IPS DF 6.9 (cell line): ENCODE measurements at regions not wholly inside any gene's neighbourhood (a gene's known extent, or its start where the extent isn't known, plus 50 kb on each side); places are given as distances from the start of the nearest gene placed in this dataset.
"Not testable (repeated sequence)": the region's sequence is repeated elsewhere in the genome, so short reads cannot be mapped to it uniquely, and the experiment has no call there.

Experiments used
- DNase-seq: peaks from one replicate; pipeline ENCODE4 v3.0.0-alpha.2; 2013; ENCODE audit warnings: low read depth, low spot score
- H3K27ac ChIP-seq: one replicate; pipeline ENCODE4 v1.5.1; 2013; ENCODE audit warnings: low read length, control low read depth
- H3K27me3 ChIP-seq: 2 replicates; pipeline ENCODE4 v1.6.1; 2013; ENCODE audit warnings: mild to moderate bottlenecking, low read length; ENCODE audit not compliant: control insufficient read depth, insufficient read depth
- H3K36me3 ChIP-seq: 2 replicates; pipeline ENCODE4 v1.6.1; 2013; ENCODE audit warnings: low read length; ENCODE audit not compliant: control insufficient read depth, insufficient read depth
- H3K4me1 ChIP-seq: 2 replicates; pipeline ENCODE4 v1.6.1; 2013; ENCODE audit warnings: low read length; ENCODE audit not compliant: control insufficient read depth, insufficient read depth
- H3K4me3 ChIP-seq: 2 replicates; pipeline ENCODE4 v1.5.1; 2013; ENCODE audit warnings: mild to moderate bottlenecking, low read length
- H3K9me3 ChIP-seq: 2 replicates; pipeline ENCODE4 v1.6.1; 2013; ENCODE audit warnings: low read length, inconsistent platforms; ENCODE audit not compliant: control insufficient read depth, insufficient read depth
- WGBS: extraction: QIAGEN DNeasy Blood & Tissue Kit; methylation state at CpG from one replicate; pipeline ENCODE4 v1.1.7; 2013; ENCODE audit warnings: mixed read lengths, missing lambda C conversion rate; ENCODE audit not compliant: insufficient read length, insufficient coverage; 5-methylcytosine and 5-hydroxymethylcytosine counted together

DNA sequence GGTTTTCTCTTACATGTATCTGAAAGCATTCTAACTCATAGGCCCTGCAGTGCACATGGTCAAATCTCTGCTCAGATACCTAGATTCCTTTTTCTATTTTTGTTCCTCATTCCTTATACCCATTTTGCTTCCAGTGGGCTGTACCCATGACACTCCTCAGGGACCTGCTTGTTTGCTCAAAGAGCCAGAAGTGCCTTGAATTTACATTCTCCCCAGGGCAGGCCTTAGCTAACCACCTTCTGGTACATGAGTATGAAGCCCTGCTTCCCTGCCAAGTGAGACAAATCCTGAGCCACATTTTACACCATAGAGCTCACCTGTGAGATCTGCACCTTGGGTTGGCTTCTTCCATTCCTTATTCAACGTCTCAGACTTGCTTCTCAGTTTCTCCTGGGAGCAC is 326.6 kb upstream of the SASH1 start:
- WGBS, result no CpG with 5 or more reads among the region's 1 CpG
- H3K9me3 ChIP-seq, result no peaks in the 10 kb centered on the region
- H3K4me1 ChIP-seq, result no peaks in the 10 kb centered on the region
- no peak overlapping the region for H3K27ac ChIP-seq
- DNase-seq, result no peak
- no peaks in the 10 kb centered on the region for H3K36me3 ChIP-seq
- H3K27me3 ChIP-seq, result no peaks in the 10 kb centered on the region
- no peak overlapping the region for H3K4me3 ChIP-seq

DNA sequence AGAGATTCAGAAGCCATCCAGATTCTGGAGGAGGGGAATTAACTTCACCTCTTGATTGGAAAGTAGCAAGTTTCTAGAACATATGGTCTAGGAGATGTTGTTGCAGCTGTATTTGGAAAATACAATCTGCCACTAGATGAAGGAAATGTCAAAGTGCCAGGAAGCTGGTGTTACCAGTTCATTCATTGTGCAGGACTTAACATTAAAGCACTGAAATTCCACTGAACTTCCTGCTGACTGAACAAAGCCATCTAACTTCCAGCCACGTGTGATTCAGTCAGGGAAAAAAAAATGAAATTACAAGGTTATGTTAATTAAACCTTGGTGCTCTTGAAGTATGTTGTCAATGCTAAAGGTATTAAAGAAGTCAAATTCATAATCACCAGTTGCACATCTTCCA is 321.5 kb upstream of the SASH1 start:
- WGBS, result no CpG with 5 or more reads among the region's 1 CpG
- no peaks in the 10 kb centered on the region for H3K4me1 ChIP-seq
- DNase-seq, result no peak
- no peaks in the 10 kb centered on the region for H3K36me3 ChIP-seq
- H3K9me3 ChIP-seq, result no peaks in the 10 kb centered on the region
- no peaks in the 10 kb centered on the region for H3K27me3 ChIP-seq
- no peak overlapping the region for H3K4me3 ChIP-seq
- H3K27ac ChIP-seq, result no peak overlapping the region

DNA sequence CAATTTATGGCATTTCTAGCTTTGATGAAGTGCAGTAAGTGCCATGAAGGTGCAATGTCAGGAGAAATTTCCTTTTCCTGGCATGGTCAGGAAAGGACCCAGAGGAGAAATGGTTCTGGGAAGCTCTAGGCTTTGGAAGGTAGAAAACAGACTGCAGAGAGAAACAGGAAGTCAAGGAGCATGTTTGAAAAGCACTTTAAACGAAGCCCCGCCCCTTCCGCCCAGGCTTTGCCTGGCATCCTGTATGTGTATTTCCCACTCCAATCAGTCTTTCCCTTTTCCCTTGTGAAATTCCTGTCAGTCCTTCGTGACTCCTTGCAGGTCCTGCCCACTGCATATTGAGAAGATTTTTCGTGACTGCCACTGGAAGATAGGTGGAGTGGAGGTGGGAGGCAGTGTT is 320.9 kb upstream of the SASH1 start:
- H3K27me3 ChIP-seq, result no peaks in the 10 kb centered on the region
- DNase-seq, result no peak
- H3K27ac ChIP-seq, result no peak overlapping the region
- no CpG with 5 or more reads among the region's 5 CpGs for WGBS
- H3K9me3 ChIP-seq, result no peaks in the 10 kb centered on the region
- no peak overlapping the region for H3K4me3 ChIP-seq
- no peaks in the 10 kb centered on the region for H3K4me1 ChIP-seq
- H3K36me3 ChIP-seq, result no peaks in the 10 kb centered on the region

DNA sequence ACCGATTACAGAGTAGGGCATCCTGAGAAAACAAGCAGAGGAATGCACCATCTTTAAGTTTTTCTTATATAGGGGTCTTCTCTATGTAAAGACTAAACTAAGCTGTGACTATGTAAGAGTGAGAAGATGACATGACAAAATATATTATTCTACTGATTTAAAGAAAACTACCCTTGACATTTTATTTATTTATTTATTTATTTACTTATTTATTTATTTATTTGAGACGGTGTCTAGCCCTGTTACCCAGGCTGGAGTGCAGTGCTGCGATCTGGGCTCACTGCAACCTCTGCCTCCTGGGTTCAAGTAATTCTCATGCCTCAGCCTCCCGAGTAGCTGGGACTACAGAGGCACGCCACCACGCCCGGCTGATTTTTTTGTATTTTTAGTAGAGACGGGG is 320.4 kb upstream of the SASH1 start:
- DNase-seq, H3K36me3 ChIP-seq, H3K9me3 ChIP-seq, H3K4me1 ChIP-seq, H3K27ac ChIP-seq, H3K4me3 ChIP-seq, H3K27me3 ChIP-seq: not testable (repeated sequence)
- no CpG with 5 or more reads among the region's 8 CpGs for WGBS

DNA sequence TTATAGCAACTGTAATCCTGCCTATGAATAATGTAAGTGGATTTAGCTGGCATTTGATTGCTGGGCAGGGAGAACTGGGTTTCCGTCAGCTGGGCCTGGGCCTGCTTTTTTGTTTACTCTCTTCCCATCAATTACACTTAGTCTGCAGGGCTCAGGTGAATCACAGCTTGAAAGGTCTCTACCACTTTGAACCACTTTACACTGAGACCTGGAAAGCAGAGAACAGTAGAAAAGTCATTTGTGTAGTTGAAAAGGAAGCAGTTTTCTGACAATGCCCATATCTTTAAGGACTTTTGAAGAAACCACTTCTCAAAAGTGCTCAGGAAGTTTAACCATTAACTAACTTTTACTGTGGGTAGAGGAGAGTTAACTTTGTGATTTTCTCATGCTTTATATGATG is 315.4 kb upstream of the SASH1 start:
- Histone ChIP-seq H3K4me1 (no peaks in the 10 kb centered on the region), H3K27me3 (no peaks in the 10 kb centered on the region), H3K27ac (no peak overlapping the region), H3K36me3 (no peaks in the 10 kb centered on the region), H3K9me3 (no peaks in the 10 kb centered on the region), H3K4me3 (no peak overlapping the region)
- DNase-seq, result no peak
- no CpG with 5 or more reads among the region's 1 CpG for WGBS

DNA sequence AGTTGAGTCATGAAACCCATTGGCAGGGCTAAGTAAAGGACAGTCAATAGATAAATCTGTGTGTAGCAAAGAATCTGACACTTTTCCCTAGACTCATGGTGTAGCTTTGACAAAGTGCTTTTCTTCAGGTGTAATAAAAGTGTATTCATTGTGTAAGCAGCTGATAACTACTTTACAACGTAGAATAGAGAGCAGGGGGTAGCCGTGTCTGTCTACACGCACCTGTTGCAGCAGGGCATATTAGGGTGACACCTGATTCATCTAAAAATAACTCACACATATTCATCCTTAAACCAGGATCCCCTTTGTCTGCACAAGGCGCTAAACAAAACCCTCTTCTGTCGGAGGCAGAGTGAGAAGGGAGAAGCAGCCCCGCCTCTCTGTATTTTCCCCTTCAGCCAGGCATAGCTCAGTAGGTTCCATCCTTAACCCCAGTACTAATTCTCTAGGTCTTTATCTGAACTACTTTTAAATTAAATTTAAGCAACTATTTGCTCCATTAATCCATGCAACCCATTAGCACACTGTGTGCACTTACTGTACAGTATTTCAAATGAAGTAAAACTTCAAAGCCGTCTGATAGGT is 306.7 kb upstream of the SASH1 start:
- no peak for DNase-seq
- Histone ChIP-seq H3K9me3 (no peaks in the 10 kb centered on the region), H3K4me1 (no peaks in the 10 kb centered on the region), H3K4me3 (no peak overlapping the region), H3K36me3 (no peaks in the 10 kb centered on the region), H3K27ac (no peak overlapping the region), H3K27me3 (no peaks in the 10 kb centered on the region; the same call in 1 of the 2 replicates)
- no CpG with 5 or more reads among the region's 7 CpGs for WGBS

DNA sequence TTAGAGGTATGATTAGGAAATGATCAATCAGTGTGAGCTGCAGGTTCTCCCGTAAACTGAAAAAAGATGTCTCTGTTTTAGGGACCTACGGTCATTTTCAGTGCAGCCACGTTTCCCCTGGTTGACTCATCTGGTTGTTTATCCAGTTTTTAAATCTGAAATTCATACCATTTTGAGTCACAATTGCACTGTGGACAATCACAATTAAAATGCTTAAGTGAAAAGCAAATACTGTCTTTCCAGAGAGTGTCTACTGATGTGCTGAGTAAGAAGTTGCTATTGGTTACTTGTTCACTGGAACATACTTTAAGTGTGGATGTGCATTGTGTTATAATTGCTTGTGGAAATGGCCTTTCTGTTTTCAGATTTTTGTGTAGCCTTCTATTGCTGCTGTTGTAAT is 305.1 kb upstream of the SASH1 start:
- Histone ChIP-seq H3K9me3 (no peaks in the 10 kb centered on the region), H3K27me3 (no peaks in the 10 kb centered on the region; the same call in 1 of the 2 replicates), H3K36me3 (no peaks in the 10 kb centered on the region), H3K4me3 (no peak overlapping the region), H3K4me1 (no peaks in the 10 kb centered on the region), H3K27ac (no peak overlapping the region)
- WGBS, result no CpG with 5 or more reads among the region's 3 CpGs
- no peak for DNase-seq

DNA sequence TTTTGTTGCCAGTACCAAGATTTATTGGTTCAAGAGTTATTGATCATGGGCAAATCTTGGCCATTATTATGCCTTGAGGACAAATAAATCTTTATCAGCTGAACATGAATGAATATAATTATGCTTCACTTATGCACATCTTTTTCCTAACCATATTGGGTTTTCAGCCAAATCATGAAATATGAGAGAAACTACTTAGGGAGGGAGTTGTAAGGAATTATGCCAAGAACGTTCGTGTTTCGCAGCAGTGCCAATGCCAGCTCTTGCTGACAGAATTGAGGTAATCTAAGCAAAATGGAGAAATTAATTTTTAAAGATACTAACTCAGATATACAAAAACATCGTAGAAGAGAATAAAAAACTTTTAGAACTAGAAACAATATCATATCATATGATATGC is 301.1 kb upstream of the SASH1 start:
- Histone ChIP-seq H3K27ac (no peak overlapping the region), H3K36me3 (no peaks in the 10 kb centered on the region), H3K27me3 (no peaks in the 10 kb centered on the region; the same call in 1 of the 2 replicates), H3K9me3 (no peaks in the 10 kb centered on the region), H3K4me1 (no peaks in the 10 kb centered on the region), H3K4me3 (no peak overlapping the region)
- DNase-seq, result no peak
- no CpG with 5 or more reads among the region's 4 CpGs for WGBS

DNA sequence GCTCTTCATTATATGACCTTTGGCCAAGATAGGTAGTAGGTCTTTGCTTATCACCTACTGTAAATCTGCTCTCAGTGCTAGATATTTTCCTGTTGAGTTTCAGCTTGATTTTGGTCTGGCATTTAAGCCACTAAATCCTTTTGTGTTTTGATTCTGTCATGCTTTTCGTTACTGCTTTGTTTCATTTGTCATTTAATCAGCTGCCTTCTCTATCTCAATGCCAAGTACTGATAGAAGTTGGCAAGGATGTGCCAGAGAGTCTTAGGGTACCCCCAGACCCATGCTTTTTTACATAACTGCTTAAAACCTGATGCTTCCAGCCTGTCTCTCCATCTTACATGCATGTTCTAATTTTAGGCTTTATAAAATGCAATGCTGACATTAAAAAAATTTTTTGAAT is 300.1 kb upstream of the SASH1 start:
- Histone ChIP-seq H3K27ac (no peak overlapping the region), H3K36me3 (no peaks in the 10 kb centered on the region), H3K27me3 (no peaks in the 10 kb centered on the region; the same call in 1 of the 2 replicates), H3K4me1 (no peaks in the 10 kb centered on the region), H3K4me3 (no peak overlapping the region), H3K9me3 (no peaks in the 10 kb centered on the region)
- WGBS, result no CpG with 5 or more reads among the region's 1 CpG
- DNase-seq, result no peak

DNA sequence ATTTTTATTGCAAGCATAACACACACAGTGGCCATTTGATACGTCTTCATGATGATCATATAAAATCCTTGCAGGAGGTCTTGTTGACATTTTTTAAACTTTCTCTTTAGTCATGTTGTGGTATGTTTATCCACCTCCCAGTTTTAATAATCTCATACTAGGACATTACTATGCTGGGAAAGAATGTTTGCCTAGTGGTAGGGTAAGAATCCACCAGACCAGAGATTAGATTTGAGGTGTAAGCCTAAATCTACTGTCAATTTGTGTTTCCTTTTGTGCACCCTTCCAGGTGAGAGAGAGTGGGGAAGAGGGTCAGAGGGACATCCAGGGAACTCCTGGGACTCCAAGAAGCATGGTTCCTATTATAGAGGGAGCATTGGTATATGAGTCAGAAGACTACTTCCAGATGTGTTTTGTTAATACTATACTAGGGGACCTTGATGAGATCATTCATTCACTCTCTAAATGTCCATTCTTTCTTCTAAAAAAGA is 298.3 kb upstream of the SASH1 start:
- H3K9me3 ChIP-seq, result no peaks in the 10 kb centered on the region
- DNase-seq, result no peak
- no peak overlapping the region for H3K27ac ChIP-seq
- no peak overlapping the region for H3K4me3 ChIP-seq
- WGBS, result no CpG with 5 or more reads among the region's 1 CpG
- no peaks in the 10 kb centered on the region; the same call in 1 of the 2 replicates for H3K27me3 ChIP-seq
- H3K4me1 ChIP-seq, result no peaks in the 10 kb centered on the region
- H3K36me3 ChIP-seq, result no peaks in the 10 kb centered on the region

DNA sequence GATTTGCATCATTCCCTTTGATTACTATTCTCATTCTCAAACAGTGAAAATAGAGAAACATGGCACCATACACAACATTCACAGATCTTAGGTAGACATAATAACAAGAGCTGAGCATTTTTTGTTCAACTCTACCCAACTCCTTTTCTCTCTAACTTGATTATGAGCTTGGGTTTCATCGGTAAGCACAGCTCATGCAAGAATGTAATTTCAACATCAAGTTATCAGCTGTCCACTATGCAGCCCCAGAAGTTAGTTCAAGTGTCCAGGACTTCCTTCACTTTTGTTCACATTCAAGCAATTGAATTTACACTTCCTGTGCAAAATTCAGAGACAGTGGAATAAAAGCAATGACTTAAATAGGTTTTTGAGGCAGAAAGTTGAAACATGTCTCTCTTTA is 297.7 kb upstream of the SASH1 start:
- no peaks in the 10 kb centered on the region for H3K36me3 ChIP-seq
- H3K27me3 ChIP-seq, result no peaks in the 10 kb centered on the region; the same call in 1 of the 2 replicates
- H3K9me3 ChIP-seq, result no peaks in the 10 kb centered on the region
- no peak for DNase-seq
- H3K4me1 ChIP-seq, result no peaks in the 10 kb centered on the region
- no CpG with 5 or more reads among the region's 1 CpG for WGBS
- H3K27ac ChIP-seq, result no peak overlapping the region
- no peak overlapping the region for H3K4me3 ChIP-seq
